ENCODE measurements at regions not wholly inside any gene's neighbourhood (a gene's known extent, or its start where the extent isn't known, plus 50 kb on each side); places are given as distances from the start of the nearest gene placed in this dataset.

DNA sequence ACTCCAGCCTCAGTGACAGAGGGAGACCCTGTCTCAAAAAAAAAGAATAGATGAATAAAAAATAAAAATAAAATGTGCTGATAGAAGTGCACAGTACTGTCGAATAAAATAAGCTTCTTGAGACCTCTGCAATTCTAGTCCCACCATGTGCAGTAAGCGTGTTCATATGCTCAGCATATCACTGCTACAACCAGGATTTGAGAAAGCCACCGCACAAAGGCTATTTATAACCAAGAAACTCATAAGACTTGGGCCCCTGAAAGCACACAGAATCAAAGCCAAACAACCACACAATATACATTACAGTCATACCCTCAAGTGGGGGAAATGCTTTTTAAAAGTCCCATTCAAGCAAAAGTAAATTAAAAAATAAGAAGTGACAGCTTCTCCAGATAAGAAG is 56.5 kb upstream of the FXR1 start:
- DNase-seq (ENCODE audit: low spot score) (no peak), ATAC-seq (ENCODE audit: insufficient number of reproducible peaks, low FRiP score, low read depth) (no peak)
- no peaks in the 10 kb centered on the region for H3K27me3 ChIP-seq (replicated peaks; ENCODE audit: insufficient read depth)
- H3K4me3 ChIP-seq: no peak overlapping the region
- no peaks in the 10 kb centered on the region for H3K4me1 ChIP-seq (ENCODE audit: control insufficient read depth in 1 of 2, low read depth in 2 of 2)
- H3K9me3 ChIP-seq: no peaks in the 10 kb centered on the region
- H3K36me3 ChIP-seq: no peaks in the 10 kb centered on the region
- TF ChIP-seq, protein P1, sequence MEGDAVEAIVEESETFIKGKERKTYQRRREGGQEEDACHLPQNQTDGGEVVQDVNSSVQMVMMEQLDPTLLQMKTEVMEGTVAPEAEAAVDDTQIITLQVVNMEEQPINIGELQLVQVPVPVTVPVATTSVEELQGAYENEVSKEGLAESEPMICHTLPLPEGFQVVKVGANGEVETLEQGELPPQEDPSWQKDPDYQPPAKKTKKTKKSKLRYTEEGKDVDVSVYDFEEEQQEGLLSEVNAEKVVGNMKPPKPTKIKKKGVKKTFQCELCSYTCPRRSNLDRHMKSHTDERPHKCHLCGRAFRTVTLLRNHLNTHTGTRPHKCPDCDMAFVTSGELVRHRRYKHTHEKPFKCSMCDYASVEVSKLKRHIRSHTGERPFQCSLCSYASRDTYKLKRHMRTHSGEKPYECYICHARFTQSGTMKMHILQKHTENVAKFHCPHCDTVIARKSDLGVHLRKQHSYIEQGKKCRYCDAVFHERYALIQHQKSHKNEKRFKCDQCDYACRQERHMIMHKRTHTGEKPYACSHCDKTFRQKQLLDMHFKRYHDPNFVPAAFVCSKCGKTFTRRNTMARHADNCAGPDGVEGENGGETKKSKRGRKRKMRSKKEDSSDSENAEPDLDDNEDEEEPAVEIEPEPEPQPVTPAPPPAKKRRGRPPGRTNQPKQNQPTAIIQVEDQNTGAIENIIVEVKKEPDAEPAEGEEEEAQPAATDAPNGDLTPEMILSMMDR (IDR thresholded peaks at IDR 0.05): no peak
- H3K27ac ChIP-seq: no peak overlapping the region

- TF ChIP-seq, protein P1 (IDR thresholded peaks at IDR 0.05): no peak
- ATAC-seq (ENCODE audit: insufficient number of reproducible peaks, low FRiP score, low read depth): no peak
- DNase-seq (ENCODE audit: low spot score): no peak
- H3K4me1 ChIP-seq (ENCODE audit: control insufficient read depth in 1 of 2, low read depth in 2 of 2): no peaks in the 10 kb centered on the region
- no peaks in the 10 kb centered on the region for H3K36me3 ChIP-seq
- H3K27ac ChIP-seq: no peak overlapping the region
- H3K9me3 ChIP-seq: no peaks in the 10 kb centered on the region
- no peaks in the 10 kb centered on the region for H3K27me3 ChIP-seq (replicated peaks; ENCODE audit: insufficient read depth)
- H3K4me3 ChIP-seq: no peak overlapping the region
Observed at GRCh38 chr3:180860180-180860858, 52.2 kb upstream of the FXR1 start.

Measured in thoracic aorta (tissue), 2 donors.